Fibroblast of upper back skin (primary cell): ENCODE measurements at regions not wholly inside any gene's neighbourhood (a gene's known extent, or its start where the extent isn't known, plus 50 kb on each side); places are given as distances from the start of the nearest gene placed in this dataset.
A peak's percentile ranks its signal among the peaks of the same experiment; 100 is the strongest.

Source experiments
- DNase-seq: peaks from one replicate; pipeline ENCODE4 v3.0.0-alpha.2; 2013

GRCh38 chr10:125337510-125337909 lies 177.1 kb upstream of the CTBP2 start:
- no peak for DNase-seq

GRCh38 chr10:125334545-125334944 lies 174.2 kb upstream of the CTBP2 start:
- no peak for DNase-seq

- peak; percentile 29 for DNase-seq
Observed at GRCh38 chr10:125333769-125334168, 173.4 kb upstream of the CTBP2 start.

GRCh38 chr10:125333209-125333591 lies 172.8 kb upstream of the CTBP2 start:
- DNase-seq: peak; percentile 48

- DNase-seq: no peak
Observed at GRCh38 chr10:125332548-125333208, 172.3 kb upstream of the CTBP2 start.

- DNase-seq: no peak
Observed at GRCh38 chr10:125331056-125331455, 170.7 kb upstream of the CTBP2 start.

- no peak for DNase-seq
Observed at GRCh38 chr10:125329056-125329455, 168.7 kb upstream of the CTBP2 start.

- DNase-seq: no peak
Observed at GRCh38 chr10:125325326-125325725, 165.0 kb upstream of the CTBP2 start.

- DNase-seq: no peak
Observed at GRCh38 chr10:125316436-125316835, 156.1 kb upstream of the CTBP2 start.

- no peak for DNase-seq
Observed at GRCh38 chr10:125300937-125301336, 140.6 kb upstream of the CTBP2 start.

- DNase-seq: no peak
Observed at GRCh38 chr10:125299461-125299860, 139.1 kb upstream of the CTBP2 start.

GRCh38 chr10:125296598-125296997 lies 136.2 kb upstream of the CTBP2 start:
- DNase-seq: no peak

- DNase-seq: no peak
Observed at GRCh38 chr10:125294109-125294508, 133.7 kb upstream of the CTBP2 start.

GRCh38 chr10:125291836-125292235 lies 131.5 kb upstream of the CTBP2 start:
- no peak for DNase-seq

- DNase-seq: no peak
Observed at GRCh38 chr10:125289461-125289860, 129.1 kb upstream of the CTBP2 start.

GRCh38 chr10:125284875-125285597 lies 124.7 kb upstream of the CTBP2 start:
- DNase-seq: no peak

- DNase-seq: no peak
Observed at GRCh38 chr10:125283836-125284614, 123.7 kb upstream of the CTBP2 start.

GRCh38 chr10:125283191-125283835 lies 123.0 kb upstream of the CTBP2 start:
- no peak for DNase-seq

GRCh38 chr10:125281091-125281490 lies 120.7 kb upstream of the CTBP2 start:
- DNase-seq: no peak

GRCh38 chr10:125276133-125276532 lies 115.8 kb upstream of the CTBP2 start:
- DNase-seq: no peak

GRCh38 chr10:125274961-125275360 lies 114.6 kb upstream of the CTBP2 start:
- DNase-seq: no peak

GRCh38 chr10:125273023-125273422 lies 112.7 kb upstream of the CTBP2 start:
- DNase-seq: no peak

GRCh38 chr10:125269716-125270115 lies 109.4 kb upstream of the CTBP2 start:
- no peak for DNase-seq
